Stomach smooth muscle (tissue), 2 donors: ENCODE measurements at regions not wholly inside any gene's neighbourhood (a gene's known extent, or its start where the extent isn't known, plus 50 kb on each side); places are given as distances from the start of the nearest gene placed in this dataset.
"Not testable (repeated sequence)": the region's sequence is repeated elsewhere in the genome, so short reads cannot be mapped to it uniquely, and the experiment has no call there.

Source experiments
- H3K27ac ChIP-seq: one replicate; pipeline ENCODE4 v1.7.0; 2013; ENCODE audit warnings: mild to moderate bottlenecking, low read length, inconsistent platforms
- H3K27me3 ChIP-seq, 2 donors: one replicate each; pipeline ENCODE4 v1.7.0; 2013; ENCODE audit warnings: low read length in 2 of 2; ENCODE audit not compliant: insufficient read depth in 2 of 2, control insufficient read depth in 1 of 2
- H3K36me3 ChIP-seq, 2 donors: one replicate each; pipeline ENCODE4 v1.7.0; 2013; ENCODE audit warnings: low read length in 2 of 2; ENCODE audit not compliant: control insufficient read depth in 2 of 2, insufficient read depth in 2 of 2
- H3K4me1 ChIP-seq: one replicate; pipeline ENCODE4 v1.7.0; 2013; ENCODE audit warnings: low read length; ENCODE audit not compliant: control insufficient read depth, insufficient read depth
- H3K4me3 ChIP-seq, 2 donors: one replicate each; pipeline ENCODE4 v1.7.0; 2013; ENCODE audit warnings: low read length in 2 of 2
- H3K9ac ChIP-seq, 2 donors: one replicate each; pipeline ENCODE4 v1.7.0; 2013; ENCODE audit warnings: low read length in 2 of 2, mild to moderate bottlenecking in 1 of 2
- H3K9me3 ChIP-seq, 2 donors: one replicate each; pipeline ENCODE4 v1.7.0; 2013; ENCODE audit warnings: low read length in 2 of 2; ENCODE audit not compliant: control insufficient read depth in 2 of 2
- donor health status: healthy.
- donor health status: Pancreatic carcinoma.

- H3K9me3 ChIP-seq = no peaks in the 10 kb centered on the region
- no peak overlapping the region for H3K9ac ChIP-seq
- no peak overlapping the region for H3K27ac ChIP-seq
- no peaks in the 10 kb centered on the region for H3K27me3 ChIP-seq
- H3K4me1 ChIP-seq = no peaks in the 10 kb centered on the region
- no peak overlapping the region for H3K4me3 ChIP-seq
- H3K36me3 ChIP-seq = no peaks in the 10 kb centered on the region
Measured at GRCh38 chr18:51490417-51490816, 292.9 kb upstream of the MEX3C start.

GRCh38 chr18:51490860-51491259 lies 293.4 kb upstream of the MEX3C start:
- no peaks in the 10 kb centered on the region for H3K4me1 ChIP-seq
- H3K4me3 ChIP-seq = no peak overlapping the region
- no peaks in the 10 kb centered on the region for H3K36me3 ChIP-seq
- H3K27me3 ChIP-seq = no peaks in the 10 kb centered on the region
- H3K9me3 ChIP-seq = no peaks in the 10 kb centered on the region
- H3K9ac ChIP-seq = no peak overlapping the region
- H3K27ac ChIP-seq = no peak overlapping the region

- no peak overlapping the region for H3K9ac ChIP-seq
Measured at GRCh38 chr18:51491678-51492372, 294.3 kb upstream of the MEX3C start.

GRCh38 chr18:51498085-51498855 lies 300.8 kb upstream of the MEX3C start:
- peaks cover 2 to 3% of the 10 kb centered on the region in 2 donors for H3K27me3 ChIP-seq
- H3K36me3 ChIP-seq = no peaks in the 10 kb centered on the region
- H3K9me3 ChIP-seq = no peaks in the 10 kb centered on the region
- H3K9ac ChIP-seq = no peak overlapping the region
- H3K4me1 ChIP-seq = no peaks in the 10 kb centered on the region
- H3K27ac ChIP-seq = no peak overlapping the region
- no peak overlapping the region for H3K4me3 ChIP-seq

More at GRCh38 chr18:51491678-51492372, 294.3 kb upstream of the MEX3C start:
- H3K27me3 ChIP-seq = no peaks in the 10 kb centered on the region
- H3K9me3 ChIP-seq = no peaks in the 10 kb centered on the region
- H3K36me3 ChIP-seq = no peaks in the 10 kb centered on the region
- H3K4me1 ChIP-seq = no peaks in the 10 kb centered on the region
- no peak overlapping the region for H3K4me3 ChIP-seq
- no peak overlapping the region for H3K27ac ChIP-seq

GRCh38 chr18:51503351-51503750 lies 305.9 kb upstream of the MEX3C start:
- no peaks in the 10 kb centered on the region for H3K36me3 ChIP-seq
- no peaks in the 10 kb centered on the region for H3K9me3 ChIP-seq
- H3K27ac ChIP-seq = no peak overlapping the region
- peaks cover 2 to 3% of the 10 kb centered on the region in 2 donors for H3K27me3 ChIP-seq
- no peaks in the 10 kb centered on the region for H3K4me1 ChIP-seq
- no peak overlapping the region for H3K9ac ChIP-seq
- no peak overlapping the region for H3K4me3 ChIP-seq

- H3K4me3 ChIP-seq = no peak overlapping the region
- no peaks in the 10 kb centered on the region for H3K27me3 ChIP-seq
- no peaks in the 10 kb centered on the region for H3K4me1 ChIP-seq
- no peaks in the 10 kb centered on the region for H3K9me3 ChIP-seq
- no peaks in the 10 kb centered on the region for H3K36me3 ChIP-seq
- no peak overlapping the region for H3K27ac ChIP-seq
- no peak overlapping the region for H3K9ac ChIP-seq
Measured at GRCh38 chr18:51506811-51507210, 309.3 kb upstream of the MEX3C start.

GRCh38 chr18:51508410-51508809 lies 310.9 kb upstream of the MEX3C start:
- H3K4me3 ChIP-seq, H3K9me3 ChIP-seq, H3K4me1 ChIP-seq, H3K36me3 ChIP-seq, H3K27me3 ChIP-seq, H3K9ac ChIP-seq, H3K27ac ChIP-seq: not testable (repeated sequence)

- no peak overlapping the region for H3K27ac ChIP-seq
- no peaks in the 10 kb centered on the region for H3K27me3 ChIP-seq
Measured at GRCh38 chr18:51510020-51510419, 312.5 kb upstream of the MEX3C start.

GRCh38 chr18:51513517-51513916 lies 316.0 kb upstream of the MEX3C start:
- no peaks in the 10 kb centered on the region for H3K36me3 ChIP-seq
- H3K9me3 ChIP-seq = peaks cover 0 to 4% of the 10 kb centered on the region in 2 donors
- H3K27ac ChIP-seq = no peak overlapping the region
- H3K4me3 ChIP-seq = no peak overlapping the region
- H3K4me1 ChIP-seq = no peaks in the 10 kb centered on the region
- no peaks in the 10 kb centered on the region for H3K27me3 ChIP-seq
- no peak overlapping the region for H3K9ac ChIP-seq

More at GRCh38 chr18:51510020-51510419, 312.5 kb upstream of the MEX3C start:
- H3K9me3 ChIP-seq = no peaks in the 10 kb centered on the region
- H3K36me3 ChIP-seq = no peaks in the 10 kb centered on the region
- H3K4me3 ChIP-seq = no peak overlapping the region
- no peak overlapping the region for H3K9ac ChIP-seq
- H3K4me1 ChIP-seq = no peaks in the 10 kb centered on the region

GRCh38 chr18:51514128-51514527 lies 316.6 kb upstream of the MEX3C start:
- Histone ChIP-seq H3K9me3 (peaks cover 0 to 4% of the 10 kb centered on the region in 2 donors), H3K4me1 (no peaks in the 10 kb centered on the region), H3K27ac (no peak overlapping the region), H3K36me3 (no peaks in the 10 kb centered on the region), H3K4me3 (no peak overlapping the region), H3K9ac (no peak overlapping the region), H3K27me3 (no peaks in the 10 kb centered on the region)

- H3K36me3 ChIP-seq = no peaks in the 10 kb centered on the region
Measured at GRCh38 chr18:51516478-51517038, 319.1 kb upstream of the MEX3C start.

More at GRCh38 chr18:51516478-51517038, 319.1 kb upstream of the MEX3C start:
- Histone ChIP-seq H3K27ac (no peak overlapping the region), H3K9ac (no peak overlapping the region), H3K4me3 (no peak overlapping the region), H3K4me1 (no peaks in the 10 kb centered on the region), H3K27me3 (no peaks in the 10 kb centered on the region), H3K9me3 (peaks cover 0 to 4% of the 10 kb centered on the region in 2 donors)
